ENCODE measurements at regions not wholly inside any gene's neighbourhood (a gene's known extent, or its start where the extent isn't known, plus 50 kb on each side); places are given as distances from the start of the nearest gene placed in this dataset.
A peak's percentile ranks its signal among the peaks of the same experiment; 100 is the strongest.

- Histone ChIP-seq H3K36me3 (no peaks in the 10 kb centered on the region), H3K27ac (no peak overlapping the region), H3K27me3 (ENCODE audit: low read depth) (no peaks in the 10 kb centered on the region), H3K4me1 (no peaks in the 10 kb centered on the region), H3K4me3 (no peak overlapping the region), H3K9me3 (no peaks in the 10 kb centered on the region)
- DNase-seq (no peak), ATAC-seq (no peak)
- TF ChIP-seq CTCF (IDR thresholded peaks at IDR 0.05): no peak
- intact Hi-C loops (cut with DNase I): no loop called here
Measured at GRCh38 chr3:27847697-27848096, 125.6 kb upstream of the EOMES start.

GRCh38 chr3:27848826-27849225, 126.7 kb upstream of the EOMES start:
- TF ChIP-seq CTCF (IDR thresholded peaks at IDR 0.05): no peak
- no peaks in the 10 kb centered on the region for H3K4me1 ChIP-seq
- DNase-seq (no peak), ATAC-seq (no peak)
- H3K4me3 ChIP-seq: no peak overlapping the region
- no peaks in the 10 kb centered on the region for H3K9me3 ChIP-seq
- no peaks in the 10 kb centered on the region for H3K27me3 ChIP-seq (ENCODE audit: low read depth)
- no peaks in the 10 kb centered on the region for H3K36me3 ChIP-seq
- intact Hi-C loops (cut with DNase I): no loop called here
- no peak overlapping the region for H3K27ac ChIP-seq

GRCh38 chr3:27859821-27860220, 137.7 kb upstream of the EOMES start:
- intact Hi-C loops (cut with DNase I): no loop called here
- ATAC-seq (no peak), DNase-seq (no peak)
- H3K4me3 ChIP-seq: no peak overlapping the region
- H3K4me1 ChIP-seq: no peaks in the 10 kb centered on the region
- H3K27me3 ChIP-seq (ENCODE audit: low read depth): no peaks in the 10 kb centered on the region
- no peak for TF ChIP-seq CTCF (IDR thresholded peaks at IDR 0.05)
- H3K9me3 ChIP-seq: peaks cover 3% of the 10 kb centered on the region
- H3K36me3 ChIP-seq: no peaks in the 10 kb centered on the region
- no peak overlapping the region for H3K27ac ChIP-seq

GRCh38 chr3:27861046-27862036, 139.2 kb upstream of the EOMES start:
- DNase-seq: no peak
- Histone ChIP-seq H3K36me3 (no peaks in the 10 kb centered on the region), H3K9me3 (no peaks in the 10 kb centered on the region), H3K27me3 (ENCODE audit: low read depth) (no peaks in the 10 kb centered on the region), H3K4me3 (no peak overlapping the region), H3K27ac (no peak overlapping the region), H3K4me1 (no peaks in the 10 kb centered on the region)
- TF ChIP-seq CTCF (IDR thresholded peaks at IDR 0.05): no peak
- ATAC-seq: peak in 1 of 2 donors; percentile 44
- intact Hi-C loops (cut with DNase I): no loop called here

- no peaks in the 10 kb centered on the region for H3K4me1 ChIP-seq
- no peak for ATAC-seq
Measured at GRCh38 chr3:27865731-27866130, 143.6 kb upstream of the EOMES start.

More at GRCh38 chr3:27865731-27866130, 143.6 kb upstream of the EOMES start:
- Histone ChIP-seq H3K9me3 (peaks cover 9% of the 10 kb centered on the region), H3K36me3 (no peaks in the 10 kb centered on the region), H3K27ac (no peak overlapping the region), H3K4me3 (no peak overlapping the region), H3K27me3 (ENCODE audit: low read depth) (no peaks in the 10 kb centered on the region)
- no peak for TF ChIP-seq CTCF (IDR thresholded peaks at IDR 0.05)
- intact Hi-C loops (cut with DNase I): no loop called here
- no peak for DNase-seq

Measured in lower lobe of right lung (tissue), 2 donors.